GM06990 (cell line): ENCODE measurements at regions not wholly inside any gene's neighbourhood (a gene's known extent, or its start where the extent isn't known, plus 50 kb on each side); places are given as distances from the start of the nearest gene placed in this dataset.
A peak's percentile ranks its signal among the peaks of the same experiment; 100 is the strongest.

Experiments used
- DNase-seq: peaks from one replicate; pipeline ENCODE4 v3.0.0-alpha.2; 2011; ENCODE audit not compliant: insufficient read length; ENCODE audit errors: extremely low read depth
- H3K27me3 ChIP-seq: replicated peaks from 2 replicates; pipeline ENCODE4 v1.6.0; 2011; ENCODE audit warnings: low read length; ENCODE audit not compliant: control insufficient read depth, insufficient read depth
- H3K36me3 ChIP-seq: 2 replicates; pipeline ENCODE4 v1.5.1; 2011; ENCODE audit warnings: low read length; ENCODE audit not compliant: control insufficient read depth, insufficient read depth
- H3K4me3 ChIP-seq: replicated peaks from 2 replicates; pipeline ENCODE4 v1.5.1; 2011; ENCODE audit warnings: low read depth, mild to moderate bottlenecking, control low read depth, low read length
- CTCF ChIP-seq: IDR thresholded peaks from 2 replicates; pipeline ENCODE4 v1.5.1; 2011; ENCODE audit warnings: low read length, control low read depth, mild to moderate bottlenecking, inconsistent platforms; ENCODE audit not compliant: insufficient read depth, poor library complexity, severe bottlenecking

- Histone ChIP-seq H3K27me3 (no peaks in the 10 kb centered on the region), H3K4me3 (no peak overlapping the region), H3K36me3 (no peaks in the 10 kb centered on the region)
- no peak for TF ChIP-seq CTCF
- DNase-seq: peak; percentile 17
Measured at GRCh38 chr12:75642226-75642625, 130.8 kb upstream of the KRR1 start.

- Histone ChIP-seq H3K27me3 (no peaks in the 10 kb centered on the region), H3K36me3 (no peaks in the 10 kb centered on the region), H3K4me3 (no peak overlapping the region)
- no peak for TF ChIP-seq CTCF
- DNase-seq: peak; percentile 57
Measured at GRCh38 chr12:75641031-75641780, 129.8 kb upstream of the KRR1 start.

- no peak for TF ChIP-seq CTCF
- H3K4me3 ChIP-seq: no peak overlapping the region
- H3K27me3 ChIP-seq: no peaks in the 10 kb centered on the region
- H3K36me3 ChIP-seq: no peaks in the 10 kb centered on the region
- no peak for DNase-seq
Measured at GRCh38 chr12:75638792-75639191, 127.4 kb upstream of the KRR1 start.

- no peak for TF ChIP-seq CTCF
- no peaks in the 10 kb centered on the region for H3K27me3 ChIP-seq
- DNase-seq: no peak
- no peaks in the 10 kb centered on the region for H3K36me3 ChIP-seq
- H3K4me3 ChIP-seq: no peak overlapping the region
Measured at GRCh38 chr12:75636607-75637006, 125.2 kb upstream of the KRR1 start.

- DNase-seq: no peak
- Histone ChIP-seq H3K27me3 (no peaks in the 10 kb centered on the region), H3K36me3 (no peaks in the 10 kb centered on the region), H3K4me3 (no peak overlapping the region)
- TF ChIP-seq CTCF: no peak
Measured at GRCh38 chr12:75635606-75636444, 124.4 kb upstream of the KRR1 start.
